ENCODE measurements at regions not wholly inside any gene's neighbourhood (a gene's known extent, or its start where the extent isn't known, plus 50 kb on each side); places are given as distances from the start of the nearest gene placed in this dataset.
"Not testable (repeated sequence)": the region's sequence is repeated elsewhere in the genome, so short reads cannot be mapped to it uniquely, and the experiment has no call there.

GRCh38 chr4:54602175-54602574, 55.6 kb upstream of the KIT start:
- H3K27me3 ChIP-seq (replicated peaks in 2 of 5; ENCODE audit: control insufficient read depth in 4 of 5, insufficient read depth in 5 of 5, low read length in 4 of 5); H3K36me3 ChIP-seq (ENCODE audit: control insufficient read depth in 4 of 4, insufficient read depth in 4 of 4, low read length in 3 of 4); H3K9me3 ChIP-seq (ENCODE audit: control extremely low read depth in 1 of 5, control insufficient read depth in 4 of 5, insufficient read depth in 2 of 5, low read depth in 1 of 5, low read length in 4 of 5); H3K4me1 ChIP-seq (ENCODE audit: control extremely low read depth in 1 of 4, control insufficient read depth in 4 of 4, insufficient read depth in 4 of 4, low read length in 3 of 4); H3K4me3 ChIP-seq (ENCODE audit: control insufficient read depth in 1 of 7, extremely low read depth in 1 of 7, insufficient read depth in 4 of 7, low read depth in 2 of 7, low read length in 6 of 7); H3K27ac ChIP-seq (ENCODE audit: insufficient read depth in 1 of 2, low read depth in 1 of 2, low read length in 2 of 2, poor library complexity in 1 of 2, severe bottlenecking in 2 of 2); DNase-seq; POLR2A ChIA-PET: not testable (repeated sequence)
- CTCF ChIA-PET, result interaction anchor here (1.6 kb wide), 1 partner anchor 12 kb away, joined by 3 read pairs; no protein-coding TSS in a partner anchor
- 56% methylated on average over 1 of the region's 4 CpGs for WGBS (ENCODE audit: insufficient coverage)

- Histone ChIP-seq H3K4me1 (ENCODE audit: control extremely low read depth in 1 of 4, control insufficient read depth in 4 of 4, insufficient read depth in 4 of 4, low read length in 3 of 4) (no peaks in the 10 kb centered on the region), H3K36me3 (ENCODE audit: control insufficient read depth in 4 of 4, insufficient read depth in 4 of 4, low read length in 3 of 4) (no peaks in the 10 kb centered on the region), H3K4me3 (ENCODE audit: control insufficient read depth in 1 of 7, extremely low read depth in 1 of 7, insufficient read depth in 4 of 7, low read depth in 2 of 7, low read length in 6 of 7) (no peak overlapping the region), H3K27me3 (replicated peaks in 2 of 5; ENCODE audit: control insufficient read depth in 4 of 5, insufficient read depth in 5 of 5, low read length in 4 of 5) (no peaks in the 10 kb centered on the region), H3K9me3 (ENCODE audit: control extremely low read depth in 1 of 5, control insufficient read depth in 4 of 5, insufficient read depth in 2 of 5, low read depth in 1 of 5, low read length in 4 of 5) (peaks cover 0 to 8% (median 4%) of the 10 kb centered on the region in 5 experiments), H3K27ac (ENCODE audit: insufficient read depth in 1 of 2, low read depth in 1 of 2, low read length in 2 of 2, poor library complexity in 1 of 2, severe bottlenecking in 2 of 2) (no peak overlapping the region)
- ChIA-PET CTCF (no interaction called here), POLR2A (no interaction called here)
- no peak for DNase-seq
- WGBS (ENCODE audit: insufficient coverage), result 100% methylated on average over 2 of the region's 2 CpGs
These were observed 50.7 kb upstream of the KIT start for GRCh38 chr4:54607067-54607466.

- no peak for DNase-seq
- no peaks in the 10 kb centered on the region for H3K27me3 ChIP-seq (replicated peaks in 2 of 5; ENCODE audit: control insufficient read depth in 4 of 5, insufficient read depth in 5 of 5, low read length in 4 of 5)
- CTCF ChIA-PET, result no interaction called here
- H3K4me1 ChIP-seq (ENCODE audit: control extremely low read depth in 1 of 4, control insufficient read depth in 4 of 4, insufficient read depth in 4 of 4, low read length in 3 of 4), result no peaks in the 10 kb centered on the region
- no peaks in the 10 kb centered on the region for H3K36me3 ChIP-seq (ENCODE audit: control insufficient read depth in 4 of 4, insufficient read depth in 4 of 4, low read length in 3 of 4)
- H3K27ac ChIP-seq (ENCODE audit: insufficient read depth in 1 of 2, low read depth in 1 of 2, low read length in 2 of 2, poor library complexity in 1 of 2, severe bottlenecking in 2 of 2), result no peak overlapping the region
- H3K9me3 ChIP-seq (ENCODE audit: control extremely low read depth in 1 of 5, control insufficient read depth in 4 of 5, insufficient read depth in 2 of 5, low read depth in 1 of 5, low read length in 4 of 5), result peaks cover 0 to 8% (median 4%) of the 10 kb centered on the region in 5 experiments
- no peak overlapping the region for H3K4me3 ChIP-seq (ENCODE audit: control insufficient read depth in 1 of 7, extremely low read depth in 1 of 7, insufficient read depth in 4 of 7, low read depth in 2 of 7, low read length in 6 of 7)
- POLR2A ChIA-PET, result no interaction called here
These were observed 50.2 kb upstream of the KIT start for GRCh38 chr4:54607521-54607920.
